ENCODE measurements at regions not wholly inside any gene's neighbourhood (a gene's known extent, or its start where the extent isn't known, plus 50 kb on each side); places are given as distances from the start of the nearest gene placed in this dataset.

DNA sequence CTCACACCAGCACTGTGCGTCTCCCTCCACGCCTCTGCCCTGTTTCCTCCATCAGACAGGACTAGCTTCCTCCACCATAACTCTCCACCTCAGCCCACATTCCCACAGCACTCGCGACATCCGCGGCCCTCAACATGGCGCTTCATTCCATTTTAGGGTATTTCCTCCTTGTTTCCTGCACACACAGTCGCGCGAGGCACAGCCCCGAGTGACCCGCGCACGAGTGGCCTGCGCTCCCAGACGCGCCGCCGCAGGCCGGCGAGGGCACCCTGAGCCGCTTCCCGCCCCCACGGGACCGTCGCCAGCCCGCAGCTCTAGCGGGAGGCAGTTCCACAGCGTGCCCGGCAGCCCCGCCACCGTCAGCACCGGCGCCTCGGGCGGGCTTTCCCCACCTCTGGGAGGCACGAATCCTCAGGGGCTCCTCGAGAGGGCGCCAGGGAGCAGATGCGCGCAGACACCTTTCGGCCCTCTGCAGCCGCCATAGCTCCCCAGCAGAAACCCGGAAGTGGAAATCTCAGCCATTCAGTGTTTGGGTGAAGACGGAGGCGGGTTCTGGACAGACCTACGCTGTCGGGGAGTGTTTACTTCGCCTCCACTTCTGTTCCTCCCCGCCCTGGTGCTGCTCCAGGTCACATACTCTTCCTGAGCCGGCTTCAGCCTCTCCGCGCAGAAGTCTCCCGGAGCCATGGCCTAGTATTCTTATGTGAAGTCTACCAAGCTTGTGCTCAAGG lies 136.6 kb downstream of the FOXD4L6 start:
- TF ChIP-seq TAF1 (IDR thresholded peaks at IDR 0.05; ENCODE audit: borderline replicate concordance, insufficient read depth, low read length) (peak; percentile 72; the same call in 1 of the 2 replicates), POLR2AphosphoS5 (IDR thresholded peaks at IDR 0.05; ENCODE audit: low read depth, low read length) (peak; percentile 64; the same call in 1 of the 2 replicates)

DNA sequence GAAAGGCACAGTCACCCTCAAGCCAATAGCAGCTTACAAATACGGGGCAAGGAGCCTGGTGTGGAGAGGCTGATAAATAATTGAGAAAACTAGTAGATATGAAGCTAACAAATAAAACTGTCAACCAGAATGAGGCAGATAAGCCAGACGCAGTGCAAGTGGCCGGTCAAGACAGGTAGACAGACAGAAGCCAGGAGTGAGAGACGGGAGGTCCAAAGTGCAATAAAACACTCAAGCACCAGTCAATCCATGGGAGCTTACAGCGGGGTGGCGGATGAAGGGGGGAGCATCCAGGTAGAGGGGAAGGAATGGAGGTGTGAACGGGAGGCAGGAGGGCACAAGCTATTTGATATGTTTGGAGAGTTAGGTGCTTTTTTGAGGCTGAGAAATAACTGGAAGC lies 193.1 kb downstream of the FOXD4L6 start:
- TF ChIP-seq, protein P1, sequence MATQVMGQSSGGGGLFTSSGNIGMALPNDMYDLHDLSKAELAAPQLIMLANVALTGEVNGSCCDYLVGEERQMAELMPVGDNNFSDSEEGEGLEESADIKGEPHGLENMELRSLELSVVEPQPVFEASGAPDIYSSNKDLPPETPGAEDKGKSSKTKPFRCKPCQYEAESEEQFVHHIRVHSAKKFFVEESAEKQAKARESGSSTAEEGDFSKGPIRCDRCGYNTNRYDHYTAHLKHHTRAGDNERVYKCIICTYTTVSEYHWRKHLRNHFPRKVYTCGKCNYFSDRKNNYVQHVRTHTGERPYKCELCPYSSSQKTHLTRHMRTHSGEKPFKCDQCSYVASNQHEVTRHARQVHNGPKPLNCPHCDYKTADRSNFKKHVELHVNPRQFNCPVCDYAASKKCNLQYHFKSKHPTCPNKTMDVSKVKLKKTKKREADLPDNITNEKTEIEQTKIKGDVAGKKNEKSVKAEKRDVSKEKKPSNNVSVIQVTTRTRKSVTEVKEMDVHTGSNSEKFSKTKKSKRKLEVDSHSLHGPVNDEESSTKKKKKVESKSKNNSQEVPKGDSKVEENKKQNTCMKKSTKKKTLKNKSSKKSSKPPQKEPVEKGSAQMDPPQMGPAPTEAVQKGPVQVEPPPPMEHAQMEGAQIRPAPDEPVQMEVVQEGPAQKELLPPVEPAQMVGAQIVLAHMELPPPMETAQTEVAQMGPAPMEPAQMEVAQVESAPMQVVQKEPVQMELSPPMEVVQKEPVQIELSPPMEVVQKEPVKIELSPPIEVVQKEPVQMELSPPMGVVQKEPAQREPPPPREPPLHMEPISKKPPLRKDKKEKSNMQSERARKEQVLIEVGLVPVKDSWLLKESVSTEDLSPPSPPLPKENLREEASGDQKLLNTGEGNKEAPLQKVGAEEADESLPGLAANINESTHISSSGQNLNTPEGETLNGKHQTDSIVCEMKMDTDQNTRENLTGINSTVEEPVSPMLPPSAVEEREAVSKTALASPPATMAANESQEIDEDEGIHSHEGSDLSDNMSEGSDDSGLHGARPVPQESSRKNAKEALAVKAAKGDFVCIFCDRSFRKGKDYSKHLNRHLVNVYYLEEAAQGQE (IDR thresholded peaks at IDR 0.05; ENCODE audit: insufficient read depth in 1 of 2, low read depth in 2 of 2, low read length in 2 of 2) = no peak
- no peak for TF ChIP-seq FOXP2 (optimal IDR thresholded peaks at IDR 0.05; ENCODE audit: borderline replicate concordance, extremely low read depth, extremely low read length, insufficient read depth)
- TF ChIP-seq SIN3A (IDR thresholded peaks at IDR 0.05; ENCODE audit: borderline replicate concordance, insufficient read depth, low read length) = no peak
- no peak for TF ChIP-seq POLR2AphosphoS5 (IDR thresholded peaks at IDR 0.05; ENCODE audit: low read depth, low read length)
- TF ChIP-seq TAF1 (IDR thresholded peaks at IDR 0.05; ENCODE audit: borderline replicate concordance, insufficient read depth, low read length) = no peak

DNA sequence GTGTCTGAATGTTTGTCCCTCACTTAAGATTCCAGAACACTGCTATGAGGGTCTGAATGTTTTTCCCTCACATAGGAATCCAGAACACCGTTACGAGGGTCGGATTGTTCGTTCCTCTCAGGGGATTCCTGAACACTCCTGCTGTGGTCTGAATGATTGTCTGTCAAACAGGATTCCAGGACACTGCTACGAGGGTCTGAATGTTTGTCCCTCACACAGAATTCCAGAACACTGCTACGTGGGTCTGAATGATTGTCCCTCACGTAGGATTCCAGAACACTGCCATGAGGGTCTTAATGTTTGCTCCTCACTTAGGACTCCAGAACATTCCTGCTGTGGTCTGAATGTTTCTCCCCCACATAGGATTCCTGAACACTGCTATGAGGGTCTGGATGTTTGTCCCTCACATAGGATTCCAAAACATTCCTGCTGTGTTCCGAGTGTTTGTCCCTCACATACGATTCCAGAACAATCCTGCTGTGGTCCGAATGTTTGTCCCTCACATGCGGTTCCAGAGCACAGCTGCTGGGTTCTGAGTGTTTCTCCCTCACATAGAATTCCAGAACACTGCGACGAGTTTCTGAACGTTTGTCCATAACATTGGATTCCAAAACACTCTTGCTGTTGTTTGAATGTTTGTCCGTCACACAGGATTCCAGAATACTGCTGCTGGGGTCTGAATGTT lies 199.5 kb downstream of the FOXD4L6 start:
- no peak for TF ChIP-seq TAF1 (IDR thresholded peaks at IDR 0.05; ENCODE audit: borderline replicate concordance, insufficient read depth, low read length)
- TF ChIP-seq SIN3A (IDR thresholded peaks at IDR 0.05; ENCODE audit: borderline replicate concordance, insufficient read depth, low read length) = no peak
- no peak for TF ChIP-seq POLR2AphosphoS5 (IDR thresholded peaks at IDR 0.05; ENCODE audit: low read depth, low read length)
- TF ChIP-seq, protein P1 (IDR thresholded peaks at IDR 0.05; ENCODE audit: insufficient read depth in 1 of 2, low read depth in 2 of 2, low read length in 2 of 2) = no peak
- no peak for TF ChIP-seq FOXP2 (optimal IDR thresholded peaks at IDR 0.05; ENCODE audit: borderline replicate concordance, extremely low read depth, extremely low read length, insufficient read depth)

DNA sequence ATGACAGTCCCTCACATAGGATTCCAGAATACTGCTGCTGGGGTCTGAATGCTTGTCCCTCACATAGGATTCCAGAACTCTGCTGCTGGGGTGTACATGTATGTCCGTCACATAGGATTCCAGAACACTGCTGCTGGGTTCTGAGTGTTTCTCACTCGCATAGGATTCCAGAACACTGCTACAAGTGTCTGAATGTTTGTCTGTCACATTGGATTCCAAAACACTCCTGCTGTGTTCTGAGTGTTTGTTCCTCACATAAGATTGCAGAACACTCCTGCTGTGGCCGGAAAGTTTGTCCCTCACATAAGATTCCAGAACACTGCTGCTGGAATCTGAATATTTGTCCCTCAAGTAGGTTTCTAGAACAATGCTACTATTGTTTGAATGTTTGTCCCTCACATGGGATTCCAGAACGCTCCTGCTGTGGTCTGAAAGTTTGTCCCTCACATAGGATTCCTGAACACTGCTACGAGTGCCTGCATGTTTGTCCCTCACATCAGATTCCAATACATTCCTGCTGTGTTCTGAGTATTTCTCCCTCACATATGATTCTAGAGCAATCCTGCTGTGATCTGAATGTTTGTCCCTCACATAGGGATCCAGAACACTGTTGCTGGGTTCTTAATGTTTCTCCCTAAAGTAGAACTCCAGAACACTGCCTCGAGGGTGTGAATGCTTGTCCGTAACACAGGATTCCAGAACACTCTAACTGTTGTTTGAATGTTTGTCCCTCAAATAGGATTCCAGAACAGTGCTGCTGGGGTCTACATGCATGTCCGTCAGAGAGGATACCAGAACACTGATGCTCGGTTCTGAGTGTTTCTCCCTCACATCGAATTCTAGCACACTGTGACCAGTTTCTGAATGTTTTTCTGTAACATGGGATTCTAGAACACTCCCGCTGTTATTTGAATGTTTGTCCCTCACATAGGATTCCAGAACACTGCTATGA lies 200.4 kb downstream of the FOXD4L6 start:
- TF ChIP-seq SIN3A (IDR thresholded peaks at IDR 0.05; ENCODE audit: borderline replicate concordance, insufficient read depth, low read length) (no peak), FOXP2 (optimal IDR thresholded peaks at IDR 0.05; ENCODE audit: borderline replicate concordance, extremely low read depth, extremely low read length, insufficient read depth) (no peak), POLR2AphosphoS5 (IDR thresholded peaks at IDR 0.05; ENCODE audit: low read depth, low read length) (no peak), TAF1 (IDR thresholded peaks at IDR 0.05; ENCODE audit: borderline replicate concordance, insufficient read depth, low read length) (no peak)
- TF ChIP-seq, protein P1 (IDR thresholded peaks at IDR 0.05; ENCODE audit: insufficient read depth in 1 of 2, low read depth in 2 of 2, low read length in 2 of 2) = no peak

DNA sequence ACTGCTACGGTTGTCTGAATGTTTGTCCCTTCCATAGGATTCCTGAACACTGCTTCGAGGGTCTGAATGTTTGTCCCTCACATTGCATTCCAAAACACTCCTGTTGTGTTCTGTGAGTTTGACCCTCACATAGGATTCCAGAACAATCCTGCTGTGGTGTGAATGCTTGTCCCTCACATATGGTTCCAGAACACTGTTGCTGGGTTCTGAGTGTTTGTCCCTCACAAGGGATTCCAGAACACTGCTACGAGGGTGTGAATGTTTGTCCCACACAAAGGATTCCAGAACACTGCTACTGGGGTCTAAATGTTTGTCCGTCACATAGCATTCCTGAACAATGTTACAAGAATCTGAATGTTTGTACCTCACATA lies 201.2 kb downstream of the FOXD4L6 start:
- no peak for TF ChIP-seq FOXP2 (optimal IDR thresholded peaks at IDR 0.05; ENCODE audit: borderline replicate concordance, extremely low read depth, extremely low read length, insufficient read depth)
- TF ChIP-seq SIN3A (IDR thresholded peaks at IDR 0.05; ENCODE audit: borderline replicate concordance, insufficient read depth, low read length) = no peak
- TF ChIP-seq TAF1 (IDR thresholded peaks at IDR 0.05; ENCODE audit: borderline replicate concordance, insufficient read depth, low read length) = no peak
- TF ChIP-seq POLR2AphosphoS5 (IDR thresholded peaks at IDR 0.05; ENCODE audit: low read depth, low read length) = no peak
- TF ChIP-seq, protein P1 (IDR thresholded peaks at IDR 0.05; ENCODE audit: insufficient read depth in 1 of 2, low read depth in 2 of 2, low read length in 2 of 2) = no peak
